ENCODE measurements at regions not wholly inside any gene's neighbourhood (a gene's known extent, or its start where the extent isn't known, plus 50 kb on each side); places are given as distances from the start of the nearest gene placed in this dataset.
"Not testable (repeated sequence)": the region's sequence is repeated elsewhere in the genome, so short reads cannot be mapped to it uniquely, and the experiment has no call there.

GRCh38 chr15:87722941-87723691 lies 533.4 kb downstream of the NTRK3 start:
- DNase-seq (ENCODE audit: low read depth) = no peak

GRCh38 chr15:87720235-87720634 lies 536.3 kb downstream of the NTRK3 start:
- DNase-seq (ENCODE audit: low read depth) = no peak

- no peak for DNase-seq (ENCODE audit: low read depth)
These were observed 540.1 kb downstream of the NTRK3 start for GRCh38 chr15:87716422-87716821.

DNA sequence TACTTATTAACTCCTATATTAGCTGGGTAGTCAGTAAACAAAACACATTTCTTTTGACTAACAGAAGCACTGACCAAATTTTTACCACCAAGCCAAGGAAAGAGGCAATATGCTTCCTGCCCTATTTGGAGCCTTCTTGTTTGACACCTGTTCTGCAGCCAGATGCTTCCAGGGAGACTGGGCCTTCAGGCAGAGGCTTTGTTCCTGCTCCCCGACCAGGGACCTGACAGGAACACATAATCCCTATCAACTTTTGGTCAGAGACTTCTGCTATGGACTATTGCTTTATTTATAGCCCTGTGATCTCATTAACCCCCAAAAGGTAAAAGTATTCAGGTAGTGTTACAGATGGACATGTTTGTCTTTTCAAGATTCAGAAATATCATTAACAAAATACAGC lies 541.3 kb downstream of the NTRK3 start:
- no peak for DNase-seq (ENCODE audit: low read depth)

- no peak for DNase-seq (ENCODE audit: low read depth)
These were observed 543.1 kb downstream of the NTRK3 start for GRCh38 chr15:87713475-87713879.

- no peak for DNase-seq (ENCODE audit: low read depth)
These were observed 544.3 kb downstream of the NTRK3 start for GRCh38 chr15:87712211-87712610.

GRCh38 chr15:87711026-87711425 lies 545.5 kb downstream of the NTRK3 start:
- DNase-seq (ENCODE audit: low read depth) = no peak

DNA sequence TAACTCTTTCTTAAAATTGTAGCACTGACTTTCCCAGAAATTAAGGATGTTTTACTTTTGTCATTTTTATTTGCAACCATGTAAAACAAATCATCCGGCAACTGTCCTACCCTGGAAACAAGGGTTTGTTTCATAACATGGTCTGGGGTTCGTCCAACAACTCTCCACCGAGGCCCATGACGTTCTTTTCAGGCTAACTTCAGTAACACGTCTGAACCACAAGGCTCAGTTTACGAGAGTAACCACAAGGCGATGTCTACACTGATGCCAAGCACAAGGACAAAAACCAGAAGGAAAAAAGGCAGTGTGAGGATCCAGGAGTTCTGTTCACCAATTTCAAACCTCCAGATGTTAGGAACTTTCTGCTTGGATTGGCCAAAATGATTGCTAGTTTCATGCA lies 546.1 kb downstream of the NTRK3 start:
- DNase-seq (ENCODE audit: low read depth) = no peak

DNA sequence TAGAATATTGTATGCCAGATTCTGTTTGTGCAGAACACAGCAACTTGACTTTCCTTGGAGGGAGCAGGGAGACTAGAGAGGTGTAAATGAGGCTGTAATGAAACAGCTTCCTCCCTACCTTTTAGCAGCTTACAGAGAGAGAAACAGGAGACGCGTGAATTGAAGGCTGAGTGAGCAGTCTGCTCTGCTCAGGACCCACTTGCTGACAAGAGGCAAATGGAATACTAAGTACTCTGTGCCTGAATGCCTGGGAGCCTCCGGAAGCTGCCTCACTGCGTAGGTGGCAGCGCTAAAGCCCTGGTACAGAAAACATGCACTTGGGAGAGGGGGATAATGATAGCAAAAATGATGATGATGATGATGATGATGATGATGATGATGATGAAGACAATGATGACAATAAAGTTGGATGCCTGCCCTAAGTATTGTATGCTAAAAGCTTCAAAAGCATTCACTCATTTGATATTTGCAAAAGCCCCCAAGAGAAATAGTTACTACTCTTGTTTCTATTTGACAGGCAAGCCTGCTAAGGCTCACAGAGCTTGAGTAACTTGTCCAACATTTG lies 548.9 kb downstream of the NTRK3 start:
- no peak for DNase-seq (ENCODE audit: low read depth)

DNA sequence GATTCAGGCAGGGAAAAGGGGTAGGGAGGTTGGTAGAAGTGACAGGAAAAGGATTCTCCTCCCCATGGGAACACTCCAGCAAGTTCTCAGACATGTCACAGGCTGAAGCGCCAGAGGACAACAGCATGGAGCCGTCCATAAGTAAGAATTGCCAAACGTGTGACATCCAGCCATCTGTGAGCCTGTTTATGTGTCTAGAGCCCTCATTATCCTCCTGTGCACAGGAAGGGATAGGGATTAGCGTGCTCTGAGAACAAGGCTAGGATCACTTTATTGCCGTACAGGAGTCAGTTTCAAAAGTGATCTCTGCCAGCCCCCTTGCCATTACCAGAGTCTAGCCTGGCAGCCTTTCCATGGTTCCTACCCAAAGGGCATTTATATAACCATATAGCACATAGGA lies 549.5 kb downstream of the NTRK3 start:
- no peak for DNase-seq (ENCODE audit: low read depth)

DNA sequence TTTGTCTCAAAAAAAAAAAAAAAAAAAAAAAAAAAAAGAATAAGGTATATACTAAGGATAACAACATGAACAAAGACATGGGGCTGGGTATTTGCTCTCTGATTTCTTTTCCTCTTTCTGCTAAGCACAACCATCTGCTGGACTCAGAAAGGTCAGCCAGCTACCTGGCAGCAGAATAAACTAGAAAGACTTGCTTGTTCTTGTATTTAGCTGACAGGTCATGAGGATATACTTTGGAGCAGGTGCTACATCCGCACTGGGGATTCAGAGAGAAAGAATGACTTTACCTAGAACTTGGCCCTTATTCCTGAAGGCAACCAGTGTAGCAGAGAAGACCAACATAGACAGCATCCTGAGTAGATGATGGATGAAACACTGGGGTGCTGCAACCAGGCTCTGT lies 550.5 kb downstream of the NTRK3 start:
- no peak for DNase-seq (ENCODE audit: low read depth)

DNA sequence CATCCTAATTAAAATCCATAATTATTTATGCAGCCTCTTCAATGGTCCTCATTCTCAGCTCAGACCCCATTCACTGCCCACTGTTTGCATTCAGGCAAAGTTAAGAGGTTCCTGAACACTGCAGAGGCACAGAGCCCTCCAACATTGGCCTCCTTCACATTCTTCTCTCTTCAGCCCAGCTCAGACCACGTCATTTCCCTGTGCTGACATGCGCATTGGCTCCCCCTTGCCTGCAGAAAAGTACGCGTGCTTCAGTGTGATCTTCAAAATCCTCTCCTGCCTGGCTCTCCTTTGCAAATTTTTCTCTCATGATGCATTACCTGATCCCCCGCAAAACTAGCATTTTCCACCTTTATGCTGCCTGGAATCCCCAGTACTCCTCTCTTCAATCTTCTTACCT lies 552.3 kb downstream of the NTRK3 start:
- DNase-seq (ENCODE audit: low read depth) = no peak

DNA sequence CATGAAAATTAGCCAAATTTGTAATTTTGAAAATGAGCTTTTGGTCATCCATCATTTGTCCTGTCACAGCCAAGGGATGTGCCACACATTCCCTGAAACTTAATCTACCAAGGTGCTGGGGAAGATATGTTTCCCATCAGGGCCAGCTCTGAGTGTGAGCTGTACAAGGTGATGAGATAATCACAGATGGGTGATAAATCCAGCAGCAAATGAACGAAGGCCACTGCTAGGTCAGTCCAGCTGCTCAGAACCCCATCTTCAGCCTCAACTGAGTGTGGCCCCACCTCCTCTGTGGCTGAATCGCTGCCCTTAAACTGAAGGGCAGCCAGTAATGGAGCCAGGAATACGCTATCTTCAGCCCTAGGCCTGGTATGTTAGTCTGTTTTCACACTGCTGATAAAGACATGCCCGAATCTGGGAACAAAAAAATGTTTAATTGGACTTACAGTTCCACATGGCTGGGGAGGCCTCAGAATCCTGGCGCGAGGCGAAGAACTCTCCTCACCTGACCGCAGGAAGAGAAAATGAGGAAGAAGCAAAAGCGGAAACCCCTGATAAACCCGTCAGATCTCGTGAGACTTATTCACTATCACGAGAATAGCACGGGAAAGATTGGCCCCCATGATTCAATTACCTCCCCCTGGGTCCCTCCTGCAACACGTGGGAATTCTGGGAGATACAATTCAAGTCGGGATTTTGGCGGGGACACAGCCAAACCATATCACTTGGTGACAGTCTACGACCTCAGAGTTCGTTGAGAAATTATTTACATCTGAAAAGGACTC lies 553.0 kb downstream of the NTRK3 start:
- DNase-seq (ENCODE audit: low read depth) = no peak

- no peak for DNase-seq (ENCODE audit: low read depth)
These were observed 554.3 kb downstream of the NTRK3 start for GRCh38 chr15:87702270-87702669.

DNA sequence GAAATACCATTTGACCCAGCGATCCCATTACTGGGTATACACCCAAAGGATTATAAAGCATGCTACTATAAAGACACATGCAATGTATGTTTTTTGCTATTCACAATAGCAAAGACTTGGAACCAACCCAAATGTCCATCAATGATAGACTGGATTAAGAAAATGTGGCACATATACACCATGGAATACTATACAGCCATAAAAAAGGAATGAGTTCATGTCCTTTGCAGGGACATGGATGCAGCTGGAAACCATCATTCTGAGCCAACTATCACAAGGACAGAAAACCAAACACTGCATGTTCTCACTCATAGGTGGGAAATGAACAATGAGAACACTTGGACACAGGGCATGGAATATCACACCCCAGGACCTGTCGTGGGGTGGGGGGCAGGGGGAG lies 558.1 kb downstream of the NTRK3 start:
- not testable (repeated sequence) for DNase-seq (ENCODE audit: low read depth)

GRCh38 chr15:87689716-87690115 lies 566.8 kb downstream of the NTRK3 start:
- no peak for DNase-seq (ENCODE audit: low read depth)

DNA sequence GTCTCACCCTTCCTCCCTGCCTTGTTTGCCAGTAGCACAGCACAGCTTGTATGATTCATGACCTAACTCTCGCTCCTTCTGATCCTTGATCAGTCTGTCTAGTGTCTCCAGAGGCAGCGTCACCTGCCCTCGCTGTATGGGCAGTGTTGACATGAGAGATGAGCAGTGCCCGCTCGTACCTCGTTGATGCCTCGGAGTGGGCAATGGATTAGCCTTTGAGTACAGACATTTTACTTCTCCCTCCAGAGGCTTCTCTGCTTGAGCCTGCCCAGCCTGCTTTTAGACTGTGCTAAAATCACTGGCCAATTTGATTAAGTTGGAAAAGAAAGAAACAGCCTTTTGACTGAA lies 569.0 kb downstream of the NTRK3 start:
- DNase-seq (ENCODE audit: low read depth) = no peak

DNA sequence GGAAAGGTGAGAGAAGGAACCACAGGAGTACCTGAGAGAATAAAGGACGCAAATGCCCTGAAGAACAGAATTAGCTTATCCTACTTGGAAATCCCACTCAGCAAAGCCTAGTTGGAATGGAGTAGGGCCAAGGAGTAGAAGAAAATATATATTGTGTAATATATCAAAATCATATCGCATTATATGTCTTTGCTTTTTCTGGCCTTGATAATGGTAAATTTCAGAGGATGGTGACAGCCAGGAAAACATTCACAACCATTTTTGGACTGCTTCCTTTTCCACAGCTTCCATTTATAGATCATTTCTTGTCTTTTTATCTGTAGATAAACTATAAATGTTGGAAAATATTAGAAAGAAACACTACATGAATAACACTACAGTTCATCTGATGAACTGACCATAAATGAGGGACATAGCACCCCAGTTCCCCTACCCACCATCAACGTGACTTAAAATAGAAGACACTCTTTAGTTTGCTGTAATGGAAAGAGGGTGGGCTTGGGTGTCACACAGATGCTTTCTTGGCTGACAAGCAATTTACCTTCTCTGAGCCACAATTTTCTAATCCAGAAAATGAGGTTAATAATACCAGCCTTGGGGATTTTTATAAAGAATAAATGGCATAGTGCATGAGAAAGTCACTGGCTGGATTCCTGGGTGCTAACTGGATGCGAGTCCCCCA lies 569.6 kb downstream of the NTRK3 start:
- no peak for DNase-seq (ENCODE audit: low read depth)

DNA sequence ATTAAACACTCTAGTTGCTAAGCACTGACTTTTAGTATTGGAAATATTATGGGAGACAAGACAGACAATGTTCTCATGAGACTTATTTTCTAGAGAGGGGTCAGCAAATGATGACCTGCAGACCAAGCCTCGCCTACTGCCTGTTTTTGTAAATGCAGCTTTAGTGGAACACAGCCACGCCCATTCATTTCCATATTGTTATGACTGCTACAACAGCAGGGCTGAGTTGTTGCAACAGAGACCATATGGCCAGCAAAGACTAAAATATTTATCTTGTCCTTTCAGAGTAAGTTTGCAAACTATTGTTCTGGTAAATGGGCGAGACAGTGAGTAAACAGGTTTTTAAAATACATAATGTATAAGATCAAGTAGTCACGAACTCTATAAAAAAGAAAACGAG lies 570.2 kb downstream of the NTRK3 start:
- no peak for DNase-seq (ENCODE audit: low read depth)

DNA sequence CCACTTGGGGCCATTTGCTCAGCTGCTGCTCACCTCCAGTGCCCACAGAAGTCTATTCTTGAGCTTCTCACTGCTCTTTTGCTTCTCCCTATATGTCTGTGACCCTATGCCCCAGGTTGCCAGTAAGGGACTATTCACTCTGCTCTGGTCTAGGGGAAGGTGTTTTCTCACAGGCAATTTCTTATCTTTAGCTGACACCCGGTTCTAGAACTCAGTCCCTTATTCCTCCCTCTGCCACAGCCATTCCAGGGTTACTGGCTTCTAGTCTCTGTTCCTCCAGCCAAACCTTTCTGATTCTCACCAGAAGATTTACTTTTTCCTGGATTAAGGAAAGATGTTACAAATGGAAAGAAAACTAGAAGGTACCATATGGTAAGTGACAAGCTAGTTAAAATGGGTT lies 574.0 kb downstream of the NTRK3 start:
- DNase-seq (ENCODE audit: low read depth) = no peak

- DNase-seq (ENCODE audit: low read depth) = no peak
These were observed 575.4 kb downstream of the NTRK3 start for GRCh38 chr15:87681104-87681503.

- no peak for DNase-seq (ENCODE audit: low read depth)
These were observed 576.3 kb downstream of the NTRK3 start for GRCh38 chr15:87680208-87680607.

- no peak for DNase-seq (ENCODE audit: low read depth)
These were observed 581.3 kb downstream of the NTRK3 start for GRCh38 chr15:87675271-87675670.

All from HS-27A (cell line).